GM23338 (cell line): ENCODE measurements at regions not wholly inside any gene's neighbourhood (a gene's known extent, or its start where the extent isn't known, plus 50 kb on each side); places are given as distances from the start of the nearest gene placed in this dataset.

ENCODE experiments used
- CREB1 ChIP-seq: fragments of 250-450 bp; sonication (Bioruptor Pico); IDR thresholded peaks from 2 replicates; pipeline ENCODE4 v1.5.0; 2020; ENCODE audit warnings: low read depth, mild to moderate bottlenecking, moderate library complexity
- CTCF ChIP-seq, 2 experiments: fragments of 200-600 bp in 1 of 2; sonication (generic) in 1 of 2; conservative IDR thresholded peaks; 2 replicates each; pipeline versions ENCODE4 v1.5.1 to v1.6.1; 2016 to 2017; ENCODE audit warnings: antibody characterized with exemption in 2 of 2, low read depth in 2 of 2, mild to moderate bottlenecking in 2 of 2, moderate library complexity in 1 of 2
- EZH2 ChIP-seq: fragments of 200-600 bp; sonication (generic); IDR thresholded peaks from one replicate; pipeline ENCODE4 v1.8.0; 2017; ENCODE audit warnings: antibody characterized with exemption, mild to moderate bottlenecking, low read depth; ENCODE audit not compliant: unreplicated experiment
- EZH2phosphoT487 ChIP-seq: fragments of 200-600 bp; sonication (generic); IDR thresholded peaks from one replicate; pipeline ENCODE4 v1.8.1; 2018; ENCODE audit warnings: antibody characterized with exemption; ENCODE audit not compliant: unreplicated experiment
- JUNB ChIP-seq: IDR thresholded peaks from one replicate; pipeline ENCODE4 v1.6.1; 2016; ENCODE audit warnings: antibody characterized with exemption; ENCODE audit not compliant: unreplicated experiment
- NANOG ChIP-seq: IDR thresholded peaks from 2 replicates; pipeline ENCODE4 v1.6.1; 2016; ENCODE audit warnings: antibody characterized with exemption, borderline replicate concordance
- POLR2AphosphoS5 ChIP-seq: IDR thresholded peaks from 2 replicates; pipeline ENCODE4 v1.6.1; 2016; ENCODE audit warnings: antibody characterized with exemption, low read depth
- REST ChIP-seq: IDR thresholded peaks from one replicate; pipeline ENCODE4 v1.6.1; 2018; ENCODE audit warnings: antibody characterized with exemption; ENCODE audit not compliant: unreplicated experiment
- ZNF331 ChIP-seq: fragments of 250-450 bp; sonication (Bioruptor Pico); IDR thresholded peaks from 2 replicates; pipeline ENCODE4 v1.5.0; 2020; ENCODE audit warnings: low read depth, mild to moderate bottlenecking, moderate library complexity

GRCh38 chr3:76679541-76679940 lies 360.4 kb upstream of the ROBO2 start:
- peak in 1 of 2 experiments; percentile 54; a peak in 3 of 4 replicates for TF ChIP-seq CTCF (conservative IDR thresholded peaks at IDR 0.05; ENCODE audit: low read depth in 2 of 2)
- TF ChIP-seq REST, result no peak
- TF ChIP-seq POLR2AphosphoS5, result no peak
- no peak for TF ChIP-seq EZH2
- no peak for TF ChIP-seq JUNB
- no peak for TF ChIP-seq EZH2phosphoT487
- TF ChIP-seq CREB1 (CRISPR knock-in tag), result no peak
- no peak for TF ChIP-seq ZNF331
- TF ChIP-seq NANOG, result no peak
